OCI-LY3 (cell line): ENCODE measurements at regions not wholly inside any gene's neighbourhood (a gene's known extent, or its start where the extent isn't known, plus 50 kb on each side); places are given as distances from the start of the nearest gene placed in this dataset.

Source experiments
- CTCF ChIP-seq: fragments of 200-600, 300-600 bp; sonication (generic); IDR thresholded peaks from 2 replicates; pipeline ENCODE4 v1.5.1; 2014; ENCODE audit warnings: antibody characterized with exemption, low read length, low read depth
- EZH2phosphoT487 ChIP-seq: fragments of 200-600 bp; shearing (Covaris generic); IDR thresholded peaks from 2 replicates; pipeline ENCODE4 v1.6.1; 2018; ENCODE audit warnings: antibody characterized with exemption, mixed run types, low read depth

GRCh38 chr4:20049889-20050288 lies 201.8 kb upstream of the SLIT2 start:
- TF ChIP-seq CTCF (no peak), EZH2phosphoT487 (no peak)
